Neural cell (in vitro differentiated cells): ENCODE measurements at regions not wholly inside any gene's neighbourhood (a gene's known extent, or its start where the extent isn't known, plus 50 kb on each side); places are given as distances from the start of the nearest gene placed in this dataset.

Experiments
- H2AFZ ChIP-seq: fragments of 200-600, 300-800 bp; sonication (generic), shearing (Covaris generic); 2 replicates; pipeline ENCODE4 v1.6.0; 2014; ENCODE audit warnings: low read depth, mild to moderate bottlenecking, antibody characterized with exemption, low read length, moderate library complexity
- H3F3A ChIP-seq: fragments of 200-600 bp; shearing (Covaris generic); 2 replicates; pipeline ENCODE4 v1.6.1; 2016; ENCODE audit warnings: mild to moderate bottlenecking, moderate library complexity, mixed read lengths, antibody characterized with exemption, low read length; ENCODE audit not compliant: insufficient read depth, poor library complexity, severe bottlenecking
- H3K27ac ChIP-seq: fragments of 200-600, 300-800 bp; sonication (generic), shearing (Covaris generic); 2 replicates; pipeline ENCODE4 v1.5.1; 2014; ENCODE audit warnings: mild to moderate bottlenecking, low read length, moderate library complexity
- H3K27me3 ChIP-seq: fragments of 300-800, 200-600 bp; sonication (generic), shearing (Covaris generic); 2 replicates; pipeline ENCODE4 v1.6.0; 2014; ENCODE audit warnings: mild to moderate bottlenecking, low read depth, low read length, moderate library complexity; ENCODE audit not compliant: insufficient read depth
- H3K36me3 ChIP-seq: fragments of 300-800, 200-600 bp; sonication (generic), shearing (Covaris generic); 2 replicates; pipeline ENCODE4 v1.5.1; 2014; ENCODE audit warnings: mild to moderate bottlenecking, antibody characterized with exemption, low read length, moderate library complexity; ENCODE audit not compliant: insufficient read depth
- H3K4me2 ChIP-seq: fragments of 300-800, 200-600 bp; sonication (generic), shearing (Covaris generic); 2 replicates; pipeline ENCODE4 v1.6.0; 2014; ENCODE audit warnings: mild to moderate bottlenecking, low read length
- H3K4me3 ChIP-seq: fragments of 300-800, 200-600 bp; sonication (generic), shearing (Covaris generic); 2 replicates; pipeline ENCODE4 v1.5.1; 2014; ENCODE audit warnings: mild to moderate bottlenecking, low read length, moderate library complexity
- H3K79me2 ChIP-seq: fragments of 200-600 bp; shearing (Covaris generic); replicated peaks from 2 replicates; pipeline ENCODE4 v1.6.0; 2014; ENCODE audit warnings: mild to moderate bottlenecking, low read length, moderate library complexity; ENCODE audit not compliant: insufficient read depth
- H3K9ac ChIP-seq: fragments of 300-800, 200-600 bp; sonication (generic), shearing (Covaris generic); 2 replicates; pipeline ENCODE4 v1.6.1; 2016; ENCODE audit warnings: mild to moderate bottlenecking, low read length, mixed read lengths
- H3K9me2 ChIP-seq: fragments of 200-600 bp; shearing (Covaris generic); 2 replicates; pipeline ENCODE4 v1.6.1; 2016; ENCODE audit warnings: mild to moderate bottlenecking, low read length, mixed read lengths; ENCODE audit not compliant: insufficient read depth
- H3K9me3 ChIP-seq: fragments of 200-600, 300-800 bp; sonication (generic), shearing (Covaris generic); 2 replicates; pipeline ENCODE4 v1.6.1; 2016; ENCODE audit warnings: mild to moderate bottlenecking, mixed run types, low read length, moderate library complexity, mixed read lengths
- H4K20me1 ChIP-seq: fragments of 200-600 bp; shearing (Covaris generic); 2 replicates; pipeline ENCODE4 v1.6.1; 2016; ENCODE audit warnings: mild to moderate bottlenecking, mixed run types; ENCODE audit not compliant: insufficient read depth
- CTCF ChIP-seq: fragments of 450-650 bp; IDR thresholded peaks from 2 replicates; pipeline ENCODE4 v1.5.1; 2014; ENCODE audit warnings: antibody characterized with exemption, mild to moderate bottlenecking, moderate library complexity; ENCODE audit not compliant: poor library complexity, severe bottlenecking
- EZH2 ChIP-seq: fragments of 200-600, 300-800 bp; shearing (Covaris generic), sonication (generic); IDR thresholded peaks from 2 replicates; pipeline ENCODE4 v1.6.1; 2014; ENCODE audit warnings: antibody characterized with exemption, low read length, borderline replicate concordance, mild to moderate bottlenecking; ENCODE audit not compliant: insufficient read depth, poor library complexity, severe bottlenecking
- MXI1 ChIP-seq: fragments of 450-650 bp; conservative IDR thresholded peaks from 2 replicates; pipeline ENCODE4 v1.6.1; 2014; ENCODE audit warnings: antibody characterized with exemption, mild to moderate bottlenecking; ENCODE audit not compliant: poor library complexity, severe bottlenecking
- POLR2AphosphoS5 ChIP-seq: IDR thresholded peaks from 2 replicates; pipeline ENCODE4 v1.6.1; 2012
- RAD21 ChIP-seq: fragments of 450-650 bp; conservative IDR thresholded peaks from 2 replicates; pipeline ENCODE4 v1.6.1; 2014; ENCODE audit warnings: antibody characterized with exemption, mild to moderate bottlenecking, moderate library complexity
- SMC3 ChIP-seq: fragments of 450-650 bp; conservative IDR thresholded peaks from 2 replicates; pipeline ENCODE4 v1.6.1; 2014; ENCODE audit warnings: antibody characterized with exemption, mild to moderate bottlenecking, moderate library complexity; ENCODE audit not compliant: poor library complexity

GRCh38 chr2:106745468-106745867 lies 140.5 kb downstream of the ST6GAL2 start:
- H3K9me2 ChIP-seq = no peaks in the 10 kb centered on the region
- TF ChIP-seq EZH2 (no peak), RAD21 (no peak)
- H3K9me3 ChIP-seq = peaks cover 3% of the 10 kb centered on the region
- H3K4me3 ChIP-seq = no peak overlapping the region
- H3K9ac ChIP-seq = no peak overlapping the region
- no peaks in the 10 kb centered on the region for H3K27me3 ChIP-seq
- H3K4me2 ChIP-seq = no peak overlapping the region
- no peak overlapping the region for H3K27ac ChIP-seq
- no peak overlapping the region for H2AFZ ChIP-seq
- H3K36me3 ChIP-seq = no peaks in the 10 kb centered on the region
- H3F3A ChIP-seq = no peaks in the 10 kb centered on the region
- H4K20me1 ChIP-seq = no peaks in the 10 kb centered on the region
- no peaks in the 10 kb centered on the region for H3K79me2 ChIP-seq

GRCh38 chr2:106749823-106750222 lies 136.1 kb downstream of the ST6GAL2 start:
- H3F3A ChIP-seq = no peaks in the 10 kb centered on the region
- no peaks in the 10 kb centered on the region for H3K36me3 ChIP-seq
- H3K9me3 ChIP-seq = no peaks in the 10 kb centered on the region
- no peak overlapping the region for H3K4me2 ChIP-seq
- H3K27ac ChIP-seq = no peak overlapping the region
- H2AFZ ChIP-seq = no peak overlapping the region
- H3K4me3 ChIP-seq = no peak overlapping the region
- no peak overlapping the region for H3K9ac ChIP-seq
- no peaks in the 10 kb centered on the region for H3K27me3 ChIP-seq
- no peaks in the 10 kb centered on the region for H3K79me2 ChIP-seq
- no peaks in the 10 kb centered on the region for H3K9me2 ChIP-seq
- TF ChIP-seq MXI1 = no peak
- no peak for TF ChIP-seq POLR2AphosphoS5
- TF ChIP-seq CTCF = no peak
- TF ChIP-seq SMC3 = no peak
- H4K20me1 ChIP-seq = no peaks in the 10 kb centered on the region
